Aorta (tissue), 5 donors: ENCODE measurements at regions not wholly inside any gene's neighbourhood (a gene's known extent, or its start where the extent isn't known, plus 50 kb on each side); places are given as distances from the start of the nearest gene placed in this dataset.

ENCODE experiments used
- ATAC-seq: fragments of 200-7000 bp; cut with Tn5 transposase; one replicate; pipeline ENCODE4 v1.9.1; 2022; ENCODE audit warnings: moderate library complexity; ENCODE audit not compliant: low FRiP score
- DNase-seq, 2 donors: peaks; one replicate each; pipeline ENCODE4 v3.0.0-alpha.2; 2020
- H3K27ac ChIP-seq, 2 donors: one replicate each; pipeline ENCODE4 v1.5.1; 2013; ENCODE audit warnings: low read length in 2 of 2, mild to moderate bottlenecking in 2 of 2, moderate library complexity in 2 of 2, control low read depth in 1 of 2, inconsistent platforms in 1 of 2, low read depth in 1 of 2
- H3K27me3 ChIP-seq, 2 donors: one replicate each; pipeline ENCODE4 v1.6.1; 2013; ENCODE audit warnings: control low read depth in 1 of 2, low read length in 1 of 2, mild to moderate bottlenecking in 1 of 2, moderate library complexity in 1 of 2; ENCODE audit not compliant: insufficient read depth in 2 of 2, control insufficient read depth in 1 of 2
- H3K36me3 ChIP-seq, 2 donors: one replicate each; pipeline ENCODE4 v1.6.1; 2013; ENCODE audit warnings: control low read depth in 1 of 2, low read length in 1 of 2, mild to moderate bottlenecking in 1 of 2; ENCODE audit not compliant: insufficient read depth in 2 of 2, control insufficient read depth in 1 of 2
- H3K4me1 ChIP-seq, 2 donors: one replicate each; pipeline ENCODE4 v1.6.1; 2013; ENCODE audit warnings: low read length in 2 of 2, control low read depth in 1 of 2, mild to moderate bottlenecking in 1 of 2, moderate library complexity in 1 of 2; ENCODE audit not compliant: insufficient read depth in 2 of 2, control insufficient read depth in 1 of 2
- H3K4me3 ChIP-seq, 2 donors: one replicate each; pipeline ENCODE4 v1.5.1; 2013; ENCODE audit warnings: low read length in 2 of 2, control low read depth in 1 of 2, mild to moderate bottlenecking in 1 of 2
- H3K9me3 ChIP-seq: one replicate; pipeline ENCODE4 v1.6.1; 2013; ENCODE audit warnings: mild to moderate bottlenecking, low read length; ENCODE audit not compliant: control insufficient read depth
- WGBS, 2 donors: extraction: QIAGEN DNeasy Blood & Tissue Kit; methylation state at CpG; one replicate each; pipeline ENCODE4 v1.1.7; 2013; 5-methylcytosine and 5-hydroxymethylcytosine counted together
- intact Hi-C, 2 donors: fragments of 100-400 bp; cut with DNase I; formaldehyde crosslinking; loops; one replicate each; pipeline versions ENCODE4 v1.14.2 to v1.15.0; 2022
- donor health status: healthy with polysubstance abuse.
- donor health status: Bipolar disorder and iron deficiency.
- donor health status: DM: no; HTN: no; CAD: no.
- donor health status: DM: no; HTN: no; CAD: no.
- donor health status: DM: yes; HTN: yes; CAD: no.

DNA sequence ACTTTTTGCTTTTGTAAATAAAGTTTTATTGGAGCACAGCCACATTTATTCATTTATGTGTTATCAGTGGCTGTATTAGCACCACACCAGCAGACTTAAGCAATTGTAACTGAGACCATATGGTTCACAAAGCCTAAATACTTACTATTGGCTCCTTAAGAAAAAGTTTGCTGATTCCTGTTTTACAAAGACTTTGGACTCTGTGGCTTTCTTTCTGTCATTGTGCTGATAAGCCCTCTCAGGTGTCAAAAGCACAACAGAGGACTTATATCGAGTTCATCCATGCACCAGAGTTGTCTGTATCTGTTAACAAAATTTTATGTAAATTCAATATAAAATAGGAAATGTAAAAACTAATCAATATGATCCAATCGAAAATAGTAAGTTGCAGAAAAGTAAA is 55.6 kb upstream of the PCSK5 start:
- no peak overlapping the region for H3K27ac ChIP-seq
- no peaks in the 10 kb centered on the region for H3K4me1 ChIP-seq
- WGBS, 2 donors, result 88 to 90% methylated on average over 2 of the region's 2 CpGs
- H3K4me3 ChIP-seq, result no peak overlapping the region
- intact Hi-C loops, result no loop called here
- no peaks in the 10 kb centered on the region for H3K36me3 ChIP-seq
- no peaks in the 10 kb centered on the region for H3K27me3 ChIP-seq
- no peak for DNase-seq
- no peaks in the 10 kb centered on the region for H3K9me3 ChIP-seq
- ATAC-seq, result no peak
